ENCODE measurements at regions not wholly inside any gene's neighbourhood (a gene's known extent, or its start where the extent isn't known, plus 50 kb on each side); places are given as distances from the start of the nearest gene placed in this dataset.

GRCh38 chr12:126496201-126496600 is 1431.0 kb downstream of the AACS start:
- no peaks in the 10 kb centered on the region for H4K20me1 ChIP-seq (ENCODE audit: low read depth)
- no peaks in the 10 kb centered on the region for H3K27me3 ChIP-seq
- H3K9ac ChIP-seq: no peak overlapping the region
- no peaks in the 10 kb centered on the region for H3K9me3 ChIP-seq (ENCODE audit: low read depth)
- H3K4me3 Mint-ChIP-seq: no peak overlapping the region
- H3K27ac ChIP-seq: no peak overlapping the region
- no peaks in the 10 kb centered on the region for H3F3A ChIP-seq (ENCODE audit: low read depth)
- no peak overlapping the region for H2AFZ ChIP-seq (replicated peaks)
- H3K27me3 Mint-ChIP-seq (ENCODE audit: insufficient read depth, low read depth): peaks cover 3% of the 10 kb centered on the region
- TF ChIP-seq CTCF (IDR thresholded peaks at IDR 0.05) (no peak), EZH2 (IDR thresholded peaks at IDR 0.05) (no peak), EZH2phosphoT487 (IDR thresholded peaks at IDR 0.05) (no peak)
- H3K27ac Mint-ChIP-seq: no peak overlapping the region
- no peak overlapping the region for H3K4me3 ChIP-seq
- no peaks in the 10 kb centered on the region for H3K4me1 Mint-ChIP-seq
- H3K4me1 ChIP-seq: no peaks in the 10 kb centered on the region
- no peaks in the 10 kb centered on the region for H3K36me3 ChIP-seq
- H3K79me2 ChIP-seq (ENCODE audit: low read depth): no peaks in the 10 kb centered on the region
- no peaks in the 10 kb centered on the region for H3K36me3 Mint-ChIP-seq
- H3K4me2 ChIP-seq: no peak overlapping the region
- H3K9me3 Mint-ChIP-seq: peaks cover 2% of the 10 kb centered on the region
- DNase-seq (ENCODE audit: low spot score): no peak

GRCh38 chr12:126506426-126507182 is 1441.4 kb downstream of the AACS start:
- Histone ChIP-seq H3K79me2 (ENCODE audit: low read depth) (no peaks in the 10 kb centered on the region), H3K4me3 (no peak overlapping the region), H3K9ac (no peak overlapping the region), H2AFZ (replicated peaks) (no peak overlapping the region), H3K36me3 (no peaks in the 10 kb centered on the region), H3K9me3 (ENCODE audit: low read depth) (no peaks in the 10 kb centered on the region), H3F3A (ENCODE audit: low read depth) (peaks cover 9% of the 10 kb centered on the region), H3K4me2 (no peak overlapping the region), H4K20me1 (ENCODE audit: low read depth) (no peaks in the 10 kb centered on the region), H3K27ac (no peak overlapping the region), H3K27me3 (no peaks in the 10 kb centered on the region), H3K4me1 (peaks cover 14% of the 10 kb centered on the region)
- Mint-ChIP-seq H3K9me3 (peaks cover 13% of the 10 kb centered on the region), H3K27me3 (ENCODE audit: insufficient read depth, low read depth) (no peaks in the 10 kb centered on the region), H3K4me3 (no peak overlapping the region), H3K27ac (no peak overlapping the region), H3K36me3 (no peaks in the 10 kb centered on the region), H3K4me1 (peaks cover 3% of the 10 kb centered on the region)
- TF ChIP-seq CTCF (IDR thresholded peaks at IDR 0.05): no peak
- no peak for TF ChIP-seq EZH2phosphoT487 (IDR thresholded peaks at IDR 0.05)
- no peak for TF ChIP-seq EZH2 (IDR thresholded peaks at IDR 0.05)
- no peak for DNase-seq (ENCODE audit: low spot score)

GRCh38 chr12:126507231-126507630 is 1442.0 kb downstream of the AACS start:
- H3K4me3 Mint-ChIP-seq: no peak overlapping the region
- Histone ChIP-seq H3K27me3 (no peaks in the 10 kb centered on the region), H3K79me2 (ENCODE audit: low read depth) (no peaks in the 10 kb centered on the region), H3K9ac (no peak overlapping the region), H3K27ac (no peak overlapping the region), H2AFZ (replicated peaks) (no peak overlapping the region), H3F3A (ENCODE audit: low read depth) (peaks cover 3% of the 10 kb centered on the region), H3K9me3 (ENCODE audit: low read depth) (no peaks in the 10 kb centered on the region), H3K4me3 (no peak overlapping the region), H3K4me1 (peaks cover 8% of the 10 kb centered on the region), H4K20me1 (ENCODE audit: low read depth) (no peaks in the 10 kb centered on the region), H3K4me2 (no peak overlapping the region), H3K36me3 (no peaks in the 10 kb centered on the region)
- no peaks in the 10 kb centered on the region for H3K27me3 Mint-ChIP-seq (ENCODE audit: insufficient read depth, low read depth)
- peaks cover 2% of the 10 kb centered on the region for H3K4me1 Mint-ChIP-seq
- peaks cover 15% of the 10 kb centered on the region for H3K9me3 Mint-ChIP-seq
- no peak for TF ChIP-seq EZH2phosphoT487 (IDR thresholded peaks at IDR 0.05)
- no peak for TF ChIP-seq EZH2 (IDR thresholded peaks at IDR 0.05)
- TF ChIP-seq CTCF (IDR thresholded peaks at IDR 0.05): no peak
- DNase-seq (ENCODE audit: low spot score): no peak
- no peaks in the 10 kb centered on the region for H3K36me3 Mint-ChIP-seq
- H3K27ac Mint-ChIP-seq: no peak overlapping the region
